ENCODE measurements at regions not wholly inside any gene's neighbourhood (a gene's known extent, or its start where the extent isn't known, plus 50 kb on each side); places are given as distances from the start of the nearest gene placed in this dataset.
A peak's percentile ranks its signal among the peaks of the same experiment; 100 is the strongest.

DNA sequence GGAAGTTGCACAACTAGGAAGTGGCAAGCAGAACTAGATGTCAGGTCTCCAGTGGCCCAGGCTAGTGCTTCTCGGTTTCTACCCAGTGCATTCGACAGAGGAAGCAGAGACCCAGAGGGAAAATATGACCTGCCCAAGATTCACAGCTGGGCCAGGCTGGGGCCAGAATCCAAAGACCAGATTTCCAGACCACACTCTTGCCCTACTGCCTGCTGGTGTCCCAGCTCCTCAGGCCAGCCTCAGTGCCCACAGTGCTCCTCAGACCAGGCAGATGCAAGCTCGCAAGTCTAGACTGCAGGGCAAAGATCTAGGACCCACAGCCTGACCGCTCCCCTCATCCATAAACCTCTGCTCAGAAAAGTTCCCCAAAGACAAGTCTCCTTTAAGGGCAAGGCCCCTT, 262.6 kb downstream of the BUD13 start:
- Histone ChIP-seq H3K4me1 (peaks cover 19% of the 10 kb centered on the region), H3K9ac (no peak overlapping the region), H3F3A (ENCODE audit: low read depth) (no peaks in the 10 kb centered on the region), H3K4me2 (no peak overlapping the region), H3K9me3 (ENCODE audit: low read depth) (no peaks in the 10 kb centered on the region), H3K27ac (no peak overlapping the region), H4K20me1 (ENCODE audit: low read depth) (no peaks in the 10 kb centered on the region), H3K79me2 (ENCODE audit: low read depth) (no peaks in the 10 kb centered on the region), H3K36me3 (no peaks in the 10 kb centered on the region), H3K27me3 (no peaks in the 10 kb centered on the region), H3K4me3 (no peak overlapping the region), H2AFZ (replicated peaks) (no peak overlapping the region)
- Mint-ChIP-seq H3K27me3 (ENCODE audit: insufficient read depth, low read depth) (peaks cover 13% of the 10 kb centered on the region), H3K4me3 (no peak overlapping the region), H3K4me1 (peaks cover 44% of the 10 kb centered on the region), H3K36me3 (no peaks in the 10 kb centered on the region), H3K9me3 (no peaks in the 10 kb centered on the region), H3K27ac (peak overlapping the region; percentile 27)
- TF ChIP-seq CTCF (IDR thresholded peaks at IDR 0.05) (no peak), EZH2phosphoT487 (IDR thresholded peaks at IDR 0.05) (no peak)
- no peak for DNase-seq (ENCODE audit: low spot score)

- H3K79me2 ChIP-seq (ENCODE audit: low read depth): no peaks in the 10 kb centered on the region
- no peak overlapping the region for H3K9ac ChIP-seq
- no peaks in the 10 kb centered on the region for H3K27me3 ChIP-seq
- TF ChIP-seq EZH2phosphoT487 (IDR thresholded peaks at IDR 0.05) (no peak), EZH2 (IDR thresholded peaks at IDR 0.05) (no peak), CTCF (IDR thresholded peaks at IDR 0.05) (no peak)
- no peak for DNase-seq (ENCODE audit: low spot score)
- no peaks in the 10 kb centered on the region for H3K36me3 ChIP-seq
- no peak overlapping the region for H3K4me3 ChIP-seq
- H3K4me2 ChIP-seq: no peak overlapping the region
- H3K27ac Mint-ChIP-seq: no peak overlapping the region
- no peaks in the 10 kb centered on the region for H3K36me3 Mint-ChIP-seq
- H3K9me3 ChIP-seq (ENCODE audit: low read depth): no peaks in the 10 kb centered on the region
- H4K20me1 ChIP-seq (ENCODE audit: low read depth): no peaks in the 10 kb centered on the region
- peaks cover 50% of the 10 kb centered on the region for H3K4me1 Mint-ChIP-seq
- no peaks in the 10 kb centered on the region for H3K9me3 Mint-ChIP-seq
- no peak overlapping the region for H3K27ac ChIP-seq
- H3K27me3 Mint-ChIP-seq (ENCODE audit: insufficient read depth, low read depth): peaks cover 13% of the 10 kb centered on the region
- no peaks in the 10 kb centered on the region for H3F3A ChIP-seq (ENCODE audit: low read depth)
- no peak overlapping the region for H3K4me3 Mint-ChIP-seq
- peaks cover 25% of the 10 kb centered on the region for H3K4me1 ChIP-seq
- no peak overlapping the region for H2AFZ ChIP-seq (replicated peaks)
These were observed 263.2 kb downstream of the BUD13 start for GRCh38 chr11:116509551-116509950.

- Mint-ChIP-seq H3K27ac (no peak overlapping the region), H3K4me3 (peak overlapping the region; percentile 24), H3K27me3 (ENCODE audit: insufficient read depth, low read depth) (peaks cover 13% of the 10 kb centered on the region), H3K36me3 (no peaks in the 10 kb centered on the region), H3K4me1 (peaks cover 60% of the 10 kb centered on the region), H3K9me3 (no peaks in the 10 kb centered on the region)
- Histone ChIP-seq H3K4me2 (no peak overlapping the region), H3K4me1 (peaks cover 25% of the 10 kb centered on the region), H3K4me3 (no peak overlapping the region), H3K36me3 (no peaks in the 10 kb centered on the region), H2AFZ (replicated peaks) (no peak overlapping the region), H4K20me1 (ENCODE audit: low read depth) (no peaks in the 10 kb centered on the region), H3K9ac (no peak overlapping the region), H3F3A (ENCODE audit: low read depth) (no peaks in the 10 kb centered on the region), H3K27me3 (no peaks in the 10 kb centered on the region), H3K79me2 (ENCODE audit: low read depth) (no peaks in the 10 kb centered on the region), H3K9me3 (ENCODE audit: low read depth) (no peaks in the 10 kb centered on the region), H3K27ac (no peak overlapping the region)
- TF ChIP-seq CTCF (IDR thresholded peaks at IDR 0.05) (no peak), EZH2 (IDR thresholded peaks at IDR 0.05) (no peak), EZH2phosphoT487 (IDR thresholded peaks at IDR 0.05) (no peak)
- no peak for DNase-seq (ENCODE audit: low spot score)
These were observed 264.7 kb downstream of the BUD13 start for GRCh38 chr11:116507849-116508695.
